ENCODE measurements at regions not wholly inside any gene's neighbourhood (a gene's known extent, or its start where the extent isn't known, plus 50 kb on each side); places are given as distances from the start of the nearest gene placed in this dataset.

GRCh38 chr6:90387826-90388225 is 91.2 kb upstream of the BACH2 start:
- no peak overlapping the region for H3K27ac ChIP-seq (replicated peaks)
- H3K27me3 ChIP-seq (ENCODE audit: insufficient read depth, poor library complexity, severe bottlenecking) = no peaks in the 10 kb centered on the region
- TF ChIP-seq REST (IDR thresholded peaks at IDR 0.05; ENCODE audit: insufficient replicate concordance, low read depth) (no peak), CTCF (IDR thresholded peaks at IDR 0.05; ENCODE audit: insufficient read depth, low read length) (no peak), POLR2AphosphoS5 (IDR thresholded peaks at IDR 0.05; ENCODE audit: low read depth) (no peak), SPI1 (IDR thresholded peaks at IDR 0.05; ENCODE audit: borderline replicate concordance, low read depth) (no peak), GABPA (IDR thresholded peaks at IDR 0.05; ENCODE audit: low read depth) (no peak)
- no peak for DNase-seq (ENCODE audit: low read depth in 1 of 2, low spot score in 1 of 2)
- no peak overlapping the region for H3K4me3 ChIP-seq (replicated peaks; ENCODE audit: insufficient read depth, low read length)

GRCh38 chr6:90387383-90387775 is 90.7 kb upstream of the BACH2 start:
- TF ChIP-seq SPI1 (IDR thresholded peaks at IDR 0.05; ENCODE audit: borderline replicate concordance, low read depth) = no peak
- DNase-seq (ENCODE audit: low read depth in 1 of 2, low spot score in 1 of 2) = no peak
- H3K27me3 ChIP-seq (ENCODE audit: insufficient read depth, poor library complexity, severe bottlenecking) = no peaks in the 10 kb centered on the region
- H3K4me3 ChIP-seq (replicated peaks; ENCODE audit: insufficient read depth, low read length) = no peak overlapping the region
- no peak overlapping the region for H3K27ac ChIP-seq (replicated peaks)

GRCh38 chr6:90386399-90387382 is 90.0 kb upstream of the BACH2 start:
- Histone ChIP-seq H3K27ac (replicated peaks) (no peak overlapping the region), H3K4me3 (replicated peaks; ENCODE audit: insufficient read depth, low read length) (no peak overlapping the region)
- no peak for DNase-seq (ENCODE audit: low read depth in 1 of 2, low spot score in 1 of 2)

More at GRCh38 chr6:90386399-90387382, 90.0 kb upstream of the BACH2 start:
- H3K27me3 ChIP-seq (ENCODE audit: insufficient read depth, poor library complexity, severe bottlenecking) = no peaks in the 10 kb centered on the region
- TF ChIP-seq GABPA (IDR thresholded peaks at IDR 0.05; ENCODE audit: low read depth) = no peak
- no peak for TF ChIP-seq POLR2AphosphoS5 (IDR thresholded peaks at IDR 0.05; ENCODE audit: low read depth)
- no peak for TF ChIP-seq SPI1 (IDR thresholded peaks at IDR 0.05; ENCODE audit: borderline replicate concordance, low read depth)
- TF ChIP-seq REST (IDR thresholded peaks at IDR 0.05; ENCODE audit: insufficient replicate concordance, low read depth) = no peak
- TF ChIP-seq CTCF (IDR thresholded peaks at IDR 0.05; ENCODE audit: insufficient read depth, low read length) = no peak
